ENCODE measurements at regions not wholly inside any gene's neighbourhood (a gene's known extent, or its start where the extent isn't known, plus 50 kb on each side); places are given as distances from the start of the nearest gene placed in this dataset.

GRCh38 chr6:98724537-98724936 lies 109.8 kb upstream of the POU3F2 start:
- no peaks in the 10 kb centered on the region for H3K9me3 ChIP-seq (ENCODE audit: control insufficient read depth, low read length)
- no peaks in the 10 kb centered on the region for H3K4me1 ChIP-seq (ENCODE audit: control insufficient read depth, insufficient read depth, low read length)
- H3K4me3 ChIP-seq (ENCODE audit: low read length) = no peak overlapping the region
- intact Hi-C loops (cut with DNase I) = no loop called here
- no peaks in the 10 kb centered on the region for H3K27me3 ChIP-seq (ENCODE audit: control insufficient read depth, insufficient read depth)
- H3K27ac ChIP-seq (ENCODE audit: low read length) = no peak overlapping the region
- ATAC-seq = no peak
- no peak for DNase-seq

DNA sequence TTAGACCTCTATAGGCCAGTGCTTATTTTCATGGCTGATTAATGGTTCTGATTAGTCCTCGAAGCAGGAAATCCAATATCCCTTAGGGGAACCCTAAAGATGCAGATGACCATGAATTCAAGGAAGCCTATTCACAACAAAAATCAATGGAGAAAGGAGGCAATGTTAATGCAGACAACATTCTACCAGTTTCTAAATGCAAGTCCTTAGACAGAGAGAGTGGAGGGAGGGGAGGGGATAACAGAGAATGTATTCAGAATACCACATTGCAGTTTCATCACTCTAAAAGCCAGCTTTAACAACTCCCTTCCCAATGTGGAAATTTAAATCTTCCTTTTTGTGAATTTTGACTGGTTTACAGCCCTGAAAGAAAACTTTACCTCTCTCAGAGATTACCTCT lies 87.1 kb upstream of the POU3F2 start:
- Histone ChIP-seq H3K27me3 (ENCODE audit: control insufficient read depth, insufficient read depth) (no peaks in the 10 kb centered on the region), H3K9me3 (ENCODE audit: control insufficient read depth, low read length) (no peaks in the 10 kb centered on the region), H3K4me3 (ENCODE audit: low read length) (no peak overlapping the region), H3K27ac (ENCODE audit: low read length) (no peak overlapping the region), H3K4me1 (ENCODE audit: control insufficient read depth, insufficient read depth, low read length) (no peaks in the 10 kb centered on the region)
- no peak for ATAC-seq
- DNase-seq = no peak
- 54% methylated on average over 1 of the region's 1 CpG for WGBS
- intact Hi-C loops (cut with DNase I) = no loop called here

DNA sequence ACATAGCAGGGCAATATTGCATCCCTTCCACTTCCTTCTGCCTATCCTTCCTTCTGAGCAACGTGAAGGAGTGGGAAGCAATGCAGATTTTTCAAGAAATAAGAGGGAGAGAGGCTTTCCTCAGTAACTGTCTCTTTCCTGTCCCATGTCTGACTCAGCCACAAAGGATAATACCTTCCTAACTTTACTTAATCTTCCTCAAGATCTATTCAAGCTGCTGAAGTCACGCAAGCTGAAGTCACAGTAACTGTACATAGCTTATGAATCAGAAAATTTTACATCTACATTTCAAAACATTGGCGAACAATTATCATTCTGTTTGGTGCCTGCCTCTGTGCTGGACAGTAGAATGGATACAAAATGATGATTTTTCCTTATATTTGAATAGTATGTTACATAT lies 86.4 kb upstream of the POU3F2 start:
- intact Hi-C loops (cut with DNase I) = no loop called here
- ATAC-seq (no peak), DNase-seq (no peak)
- Histone ChIP-seq H3K9me3 (ENCODE audit: control insufficient read depth, low read length) (no peaks in the 10 kb centered on the region), H3K4me1 (ENCODE audit: control insufficient read depth, insufficient read depth, low read length) (no peaks in the 10 kb centered on the region), H3K27me3 (ENCODE audit: control insufficient read depth, insufficient read depth) (no peaks in the 10 kb centered on the region), H3K4me3 (ENCODE audit: low read length) (no peak overlapping the region), H3K27ac (ENCODE audit: low read length) (no peak overlapping the region)
- WGBS = 60% methylated on average over 3 of the region's 3 CpGs

GRCh38 chr6:98759459-98759858 lies 74.9 kb upstream of the POU3F2 start:
- H3K27me3 ChIP-seq (ENCODE audit: control insufficient read depth, insufficient read depth) = no peaks in the 10 kb centered on the region

GRCh38 chr6:98764373-98764911 lies 69.9 kb upstream of the POU3F2 start:
- H3K4me1 ChIP-seq (ENCODE audit: control insufficient read depth, insufficient read depth, low read length) = no peaks in the 10 kb centered on the region
- DNase-seq (no peak), ATAC-seq (no peak)
- H3K27me3 ChIP-seq (ENCODE audit: control insufficient read depth, insufficient read depth) = no peaks in the 10 kb centered on the region
- H3K27ac ChIP-seq (ENCODE audit: low read length) = no peak overlapping the region
- 58% methylated on average over 1 of the region's 1 CpG for WGBS
- peak overlapping the region; percentile 31 for H3K4me3 ChIP-seq (ENCODE audit: low read length)
- intact Hi-C loops (cut with DNase I) = no loop called here
- no peaks in the 10 kb centered on the region for H3K9me3 ChIP-seq (ENCODE audit: control insufficient read depth, low read length)

More at GRCh38 chr6:98759459-98759858, 74.9 kb upstream of the POU3F2 start:
- intact Hi-C loops (cut with DNase I) = no loop called here
- ATAC-seq (no peak), DNase-seq (no peak)
- H3K9me3 ChIP-seq (ENCODE audit: control insufficient read depth, low read length) = no peaks in the 10 kb centered on the region
- no peak overlapping the region for H3K27ac ChIP-seq (ENCODE audit: low read length)
- H3K4me1 ChIP-seq (ENCODE audit: control insufficient read depth, insufficient read depth, low read length) = no peaks in the 10 kb centered on the region
- H3K4me3 ChIP-seq (ENCODE audit: low read length) = no peak overlapping the region

- no peak overlapping the region for H3K27ac ChIP-seq (ENCODE audit: low read length)
- H3K4me3 ChIP-seq (ENCODE audit: low read length) = no peak overlapping the region
- no peaks in the 10 kb centered on the region for H3K4me1 ChIP-seq (ENCODE audit: control insufficient read depth, insufficient read depth, low read length)
- DNase-seq (peak in 1 of 3 donors; percentile 25), ATAC-seq (no peak)
- 90% methylated on average over 1 of the region's 1 CpG for WGBS
- H3K27me3 ChIP-seq (ENCODE audit: control insufficient read depth, insufficient read depth) = no peaks in the 10 kb centered on the region
- no peaks in the 10 kb centered on the region for H3K9me3 ChIP-seq (ENCODE audit: control insufficient read depth, low read length)
- intact Hi-C loops (cut with DNase I) = no loop called here
Measured at GRCh38 chr6:98769546-98769945, 64.8 kb upstream of the POU3F2 start.

- H3K9me3 ChIP-seq (ENCODE audit: control insufficient read depth, low read length) = no peaks in the 10 kb centered on the region
- 25% methylated on average over 2 of the region's 2 CpGs for WGBS
- DNase-seq (no peak), ATAC-seq (no peak)
- no peaks in the 10 kb centered on the region for H3K27me3 ChIP-seq (ENCODE audit: control insufficient read depth, insufficient read depth)
- no peak overlapping the region for H3K27ac ChIP-seq (ENCODE audit: low read length)
- intact Hi-C loops (cut with DNase I) = no loop called here
- no peak overlapping the region for H3K4me3 ChIP-seq (ENCODE audit: low read length)
- H3K4me1 ChIP-seq (ENCODE audit: control insufficient read depth, insufficient read depth, low read length) = no peaks in the 10 kb centered on the region
Measured at GRCh38 chr6:98775205-98775604, 59.2 kb upstream of the POU3F2 start.

DNA sequence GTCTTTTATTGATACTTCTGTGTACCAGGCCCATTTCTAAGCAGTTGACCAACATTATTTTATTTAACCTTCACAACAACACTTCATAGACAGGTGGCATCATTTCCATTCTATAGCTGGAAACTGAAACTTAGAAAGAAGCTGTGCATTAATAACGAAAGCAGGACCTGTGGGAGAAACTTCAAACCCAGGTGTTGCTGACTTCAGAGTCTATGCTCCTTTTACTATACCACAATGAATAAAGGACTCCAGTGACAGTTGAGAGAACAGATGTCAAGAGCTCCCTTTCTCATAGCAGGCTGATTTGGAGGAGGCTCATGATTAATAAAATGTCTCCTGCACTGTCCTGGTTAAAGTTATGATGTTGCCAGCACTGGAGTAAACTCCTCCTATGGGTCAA lies 56.6 kb upstream of the POU3F2 start:
- no peak for ATAC-seq
- Histone ChIP-seq H3K27me3 (ENCODE audit: control insufficient read depth, insufficient read depth) (no peaks in the 10 kb centered on the region), H3K4me1 (ENCODE audit: control insufficient read depth, insufficient read depth, low read length) (no peaks in the 10 kb centered on the region), H3K9me3 (ENCODE audit: control insufficient read depth, low read length) (no peaks in the 10 kb centered on the region), H3K27ac (ENCODE audit: low read length) (no peak overlapping the region), H3K4me3 (ENCODE audit: low read length) (no peak overlapping the region)
- WGBS = 89% methylated on average over 1 of the region's 1 CpG
- intact Hi-C loops (cut with DNase I) = no loop called here
- DNase-seq = no peak

GRCh38 chr6:98779618-98780017 lies 54.8 kb upstream of the POU3F2 start:
- intact Hi-C loops (cut with DNase I) = no loop called here
- H3K9me3 ChIP-seq (ENCODE audit: control insufficient read depth, low read length) = no peaks in the 10 kb centered on the region
- ATAC-seq = no peak
- H3K27ac ChIP-seq (ENCODE audit: low read length) = no peak overlapping the region
- no peaks in the 10 kb centered on the region for H3K4me1 ChIP-seq (ENCODE audit: control insufficient read depth, insufficient read depth, low read length)
- H3K27me3 ChIP-seq (ENCODE audit: control insufficient read depth, insufficient read depth) = no peaks in the 10 kb centered on the region
- no peak for DNase-seq
- no peak overlapping the region for H3K4me3 ChIP-seq (ENCODE audit: low read length)
- WGBS = 72% methylated on average over 3 of the region's 3 CpGs

DNA sequence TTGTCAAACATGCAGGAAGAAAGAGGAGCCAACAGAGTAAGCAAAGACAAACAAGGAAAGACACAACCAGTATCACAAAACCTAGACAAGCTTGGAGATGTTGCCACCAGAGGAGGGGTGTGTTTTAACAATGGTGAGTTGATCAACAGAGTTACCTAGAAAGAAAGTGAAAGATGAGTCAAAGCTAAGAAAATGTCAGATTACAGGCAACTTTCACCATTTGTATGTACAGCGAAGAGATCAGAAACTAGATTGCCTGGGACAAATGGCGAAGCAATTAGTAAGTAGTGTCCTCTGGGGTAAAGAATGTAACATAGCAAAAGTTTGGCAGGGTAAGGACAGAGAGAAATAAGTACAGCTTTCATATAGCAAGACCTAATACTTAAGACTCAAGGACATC lies 51.6 kb upstream of the POU3F2 start:
- no peaks in the 10 kb centered on the region for H3K9me3 ChIP-seq (ENCODE audit: control insufficient read depth, low read length)
- DNase-seq (no peak), ATAC-seq (no peak)
- H3K27ac ChIP-seq (ENCODE audit: low read length) = no peak overlapping the region
- H3K27me3 ChIP-seq (ENCODE audit: control insufficient read depth, insufficient read depth) = no peaks in the 10 kb centered on the region
- no peak overlapping the region for H3K4me3 ChIP-seq (ENCODE audit: low read length)
- intact Hi-C loops (cut with DNase I) = no loop called here
- WGBS = 65% methylated on average over 2 of the region's 2 CpGs
- H3K4me1 ChIP-seq (ENCODE audit: control insufficient read depth, insufficient read depth, low read length) = no peaks in the 10 kb centered on the region

GRCh38 chr6:98783578-98783977 lies 50.8 kb upstream of the POU3F2 start:
- Histone ChIP-seq H3K4me1 (ENCODE audit: control insufficient read depth, insufficient read depth, low read length) (no peaks in the 10 kb centered on the region), H3K9me3 (ENCODE audit: control insufficient read depth, low read length) (no peaks in the 10 kb centered on the region), H3K27me3 (ENCODE audit: control insufficient read depth, insufficient read depth) (no peaks in the 10 kb centered on the region), H3K27ac (ENCODE audit: low read length) (no peak overlapping the region), H3K4me3 (ENCODE audit: low read length) (no peak overlapping the region)
- DNase-seq (no peak), ATAC-seq (no peak)
- 64% methylated on average over 2 of the region's 2 CpGs for WGBS
- intact Hi-C loops (cut with DNase I) = no loop called here
